ENCODE measurements at regions not wholly inside any gene's neighbourhood (a gene's known extent, or its start where the extent isn't known, plus 50 kb on each side); places are given as distances from the start of the nearest gene placed in this dataset.
"Not testable (repeated sequence)": the region's sequence is repeated elsewhere in the genome, so short reads cannot be mapped to it uniquely, and the experiment has no call there.

- no peak for DNase-seq
Measured at GRCh38 chr6:12348530-12349511, 58.7 kb downstream of the EDN1 start.

GRCh38 chr6:12350644-12351170 lies 60.5 kb downstream of the EDN1 start:
- DNase-seq: no peak

GRCh38 chr6:12351672-12352071 lies 61.5 kb downstream of the EDN1 start:
- DNase-seq: no peak

- no peak for DNase-seq
Measured at GRCh38 chr6:12353731-12354130, 63.6 kb downstream of the EDN1 start.

- DNase-seq: no peak
Measured at GRCh38 chr6:12354499-12354898, 64.3 kb downstream of the EDN1 start.

GRCh38 chr6:12355354-12355753 lies 65.2 kb downstream of the EDN1 start:
- DNase-seq: no peak

- DNase-seq: no peak
Measured at GRCh38 chr6:12356431-12356830, 66.3 kb downstream of the EDN1 start.

- no peak for DNase-seq
Measured at GRCh38 chr6:12356983-12357972, 67.1 kb downstream of the EDN1 start.

- no peak for DNase-seq
Measured at GRCh38 chr6:12359036-12359435, 68.9 kb downstream of the EDN1 start.

- DNase-seq: no peak
Measured at GRCh38 chr6:12361042-12361765, 71.0 kb downstream of the EDN1 start.

GRCh38 chr6:12363277-12363650 lies 73.1 kb downstream of the EDN1 start:
- DNase-seq: not testable (repeated sequence)

- no peak for DNase-seq
Measured at GRCh38 chr6:12363651-12364381, 73.7 kb downstream of the EDN1 start.

- no peak for DNase-seq
Measured at GRCh38 chr6:12364621-12365020, 74.5 kb downstream of the EDN1 start.

- no peak for DNase-seq
Measured at GRCh38 chr6:12366731-12367130, 76.6 kb downstream of the EDN1 start.

- no peak for DNase-seq
Measured at GRCh38 chr6:12367412-12367811, 77.3 kb downstream of the EDN1 start.

- DNase-seq: no peak
Measured at GRCh38 chr6:12369355-12369754, 79.2 kb downstream of the EDN1 start.

- DNase-seq: no peak
Measured at GRCh38 chr6:12369781-12370262, 79.7 kb downstream of the EDN1 start.

GRCh38 chr6:12371151-12371550 lies 81.0 kb downstream of the EDN1 start:
- DNase-seq: no peak

- no peak for DNase-seq
Measured at GRCh38 chr6:12371641-12372146, 81.5 kb downstream of the EDN1 start.

GRCh38 chr6:12379181-12379580 lies 89.0 kb downstream of the EDN1 start:
- no peak for DNase-seq

- DNase-seq: no peak
Measured at GRCh38 chr6:12381587-12381986, 91.4 kb downstream of the EDN1 start.
